ENCODE measurements at regions not wholly inside any gene's neighbourhood (a gene's known extent, or its start where the extent isn't known, plus 50 kb on each side); places are given as distances from the start of the nearest gene placed in this dataset.

DNA sequence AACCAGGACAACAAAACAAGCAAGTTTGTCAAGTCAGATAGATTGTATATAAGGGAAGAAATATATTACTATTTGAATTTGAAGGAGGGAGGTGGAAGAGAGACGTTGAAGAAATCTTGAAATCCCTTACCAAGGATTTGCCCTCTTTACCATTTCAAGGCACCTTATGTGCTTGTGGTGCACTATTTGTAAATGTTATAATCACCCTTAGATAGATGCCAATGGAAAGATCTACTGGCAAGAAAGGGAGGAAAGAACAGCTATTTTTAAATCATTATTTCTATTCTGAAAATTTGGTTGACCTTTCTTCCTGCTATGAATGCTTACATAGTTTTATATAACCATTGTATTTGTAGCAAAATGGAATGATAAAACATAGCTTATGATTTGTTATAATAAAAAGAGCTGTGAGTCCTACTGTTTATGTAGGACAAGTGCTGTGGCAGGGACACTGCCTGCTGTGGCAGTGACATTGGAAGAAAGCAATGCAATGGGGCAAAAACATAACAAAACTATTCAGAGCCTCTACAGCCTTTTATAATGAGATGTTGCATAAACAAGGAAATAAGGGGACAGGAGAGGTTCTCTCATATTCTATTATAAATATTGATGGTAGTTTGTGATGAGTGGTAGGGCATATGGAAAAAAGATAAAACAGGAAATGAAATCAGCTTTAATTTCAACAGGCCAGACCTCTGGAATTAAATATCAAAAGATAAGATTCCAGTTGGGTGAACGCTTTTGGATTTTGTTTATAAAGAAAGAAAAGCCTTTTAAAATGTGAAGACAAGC lies 1145.2 kb upstream of the GJE1 start:
- no peaks in the 10 kb centered on the region for H3K9me3 ChIP-seq (ENCODE audit: control insufficient read depth, insufficient read depth, low read length)
- DNase-seq (ENCODE audit: low read depth in 4 of 6, low spot score in 6 of 6): no peak
- no CpG with 5 or more reads among the region's 2 CpGs for WGBS (ENCODE audit: insufficient coverage)
- no peaks in the 10 kb centered on the region for H3K27me3 ChIP-seq (ENCODE audit: control insufficient read depth, insufficient read depth, low read length)
- no peaks in the 10 kb centered on the region for H3K4me1 ChIP-seq (ENCODE audit: control insufficient read depth, insufficient read depth, low read length)
- H3K4me3 ChIP-seq (ENCODE audit: low read depth, low read length): no peak overlapping the region
- no peaks in the 10 kb centered on the region for H3K36me3 ChIP-seq (ENCODE audit: control insufficient read depth, insufficient read depth, low read length)
- no peak overlapping the region for H3K27ac ChIP-seq (ENCODE audit: low read depth, low read length)

DNA sequence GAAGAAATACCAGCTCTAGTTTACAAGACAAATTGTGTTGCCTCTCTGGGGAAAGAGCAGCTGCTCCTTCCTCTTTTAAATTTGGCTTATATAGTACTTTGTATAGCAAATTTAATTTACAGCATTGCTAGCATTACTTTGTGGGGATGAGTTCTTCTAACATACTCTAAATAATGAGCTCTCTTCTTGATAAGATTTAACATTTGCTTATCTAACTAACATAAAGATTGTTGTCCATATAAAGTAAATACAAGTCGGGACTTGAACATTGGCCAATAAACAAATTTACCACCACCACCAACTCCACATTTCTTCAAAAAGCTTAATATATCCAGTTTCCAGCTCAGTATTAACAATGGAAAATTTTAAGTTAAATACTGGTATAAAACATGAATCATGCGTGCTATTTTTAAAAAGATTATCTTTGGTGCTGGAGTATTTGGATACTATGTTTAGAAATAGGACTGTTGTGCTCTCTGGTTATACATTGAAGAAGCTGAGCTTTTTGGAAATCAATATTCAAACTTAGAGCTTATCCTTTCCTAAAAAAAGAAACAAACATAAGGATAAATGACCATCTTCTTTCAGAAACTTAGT lies 1146.9 kb upstream of the GJE1 start:
- no peak for DNase-seq (ENCODE audit: low read depth in 4 of 6, low spot score in 6 of 6)
- Histone ChIP-seq H3K27ac (ENCODE audit: low read depth, low read length) (no peak overlapping the region), H3K4me1 (ENCODE audit: control insufficient read depth, insufficient read depth, low read length) (no peaks in the 10 kb centered on the region), H3K4me3 (ENCODE audit: low read depth, low read length) (no peak overlapping the region), H3K27me3 (ENCODE audit: control insufficient read depth, insufficient read depth, low read length) (no peaks in the 10 kb centered on the region), H3K9me3 (ENCODE audit: control insufficient read depth, insufficient read depth, low read length) (no peaks in the 10 kb centered on the region), H3K36me3 (ENCODE audit: control insufficient read depth, insufficient read depth, low read length) (no peaks in the 10 kb centered on the region)
- WGBS (ENCODE audit: insufficient coverage): no CpG with 5 or more reads among the region's 2 CpGs

DNA sequence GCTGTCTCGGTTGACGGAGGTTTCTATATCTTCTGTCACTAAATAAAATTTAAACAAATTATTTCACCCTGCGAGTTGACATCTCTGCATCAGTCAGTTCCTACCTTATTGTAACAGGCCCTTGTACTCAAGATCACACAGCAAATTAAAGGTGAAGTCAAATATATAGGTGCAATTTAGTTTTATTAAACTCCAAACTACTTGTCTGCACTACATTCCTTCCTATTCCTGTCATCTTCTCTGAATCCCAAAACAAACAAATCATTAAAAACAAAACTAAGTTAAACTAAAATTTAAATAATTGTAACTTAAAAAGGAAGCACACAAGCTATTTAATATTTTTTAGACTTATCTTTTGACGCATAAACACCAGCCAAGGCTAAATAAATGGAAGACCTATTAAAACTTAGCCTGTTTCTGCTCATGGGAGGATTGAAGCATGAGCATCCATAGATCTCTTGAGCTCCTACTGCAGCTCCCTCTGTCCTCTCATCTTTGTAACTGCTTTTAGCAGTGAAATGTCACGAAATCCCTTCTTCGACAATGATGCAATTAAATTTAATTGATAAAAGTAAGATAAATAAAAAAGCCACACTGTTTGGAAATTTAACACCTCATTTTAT lies 1152.3 kb upstream of the GJE1 start:
- H3K36me3 ChIP-seq (ENCODE audit: control insufficient read depth, insufficient read depth, low read length): no peaks in the 10 kb centered on the region
- no peaks in the 10 kb centered on the region for H3K4me1 ChIP-seq (ENCODE audit: control insufficient read depth, insufficient read depth, low read length)
- H3K4me3 ChIP-seq (ENCODE audit: low read depth, low read length): no peak overlapping the region
- DNase-seq (ENCODE audit: low read depth in 4 of 6, low spot score in 6 of 6): no peak
- no peaks in the 10 kb centered on the region for H3K9me3 ChIP-seq (ENCODE audit: control insufficient read depth, insufficient read depth, low read length)
- H3K27ac ChIP-seq (ENCODE audit: low read depth, low read length): no peak overlapping the region
- no peaks in the 10 kb centered on the region for H3K27me3 ChIP-seq (ENCODE audit: control insufficient read depth, insufficient read depth, low read length)
- no CpG with 5 or more reads among the region's 6 CpGs for WGBS (ENCODE audit: insufficient coverage)

DNA sequence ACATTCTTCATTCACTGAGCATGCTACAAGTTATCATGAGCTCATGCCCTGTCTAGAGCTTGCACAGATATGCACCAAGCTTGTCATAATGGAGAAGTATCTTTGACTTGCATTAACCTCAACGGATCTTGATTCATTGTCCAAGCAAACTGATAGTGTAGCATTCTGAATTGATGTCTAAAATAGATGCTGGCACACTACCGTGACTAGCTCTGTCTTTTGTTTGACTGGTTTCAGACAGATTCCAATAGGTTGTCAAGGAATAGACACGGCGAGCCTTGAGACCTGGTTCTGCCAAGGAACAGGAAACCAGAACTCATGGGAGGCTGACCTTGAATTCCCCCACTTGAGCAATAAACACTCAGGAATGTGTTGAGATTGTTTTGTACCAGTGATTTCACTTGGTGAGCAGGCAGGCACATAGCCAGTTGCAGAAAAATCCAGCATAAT lies 1153.1 kb upstream of the GJE1 start:
- DNase-seq (ENCODE audit: low read depth in 4 of 6, low spot score in 6 of 6): no peak
- H3K27ac ChIP-seq (ENCODE audit: low read depth, low read length): no peak overlapping the region
- no peak overlapping the region for H3K4me3 ChIP-seq (ENCODE audit: low read depth, low read length)
- no peaks in the 10 kb centered on the region for H3K27me3 ChIP-seq (ENCODE audit: control insufficient read depth, insufficient read depth, low read length)
- H3K9me3 ChIP-seq (ENCODE audit: control insufficient read depth, insufficient read depth, low read length): no peaks in the 10 kb centered on the region
- WGBS (ENCODE audit: insufficient coverage): 61% methylated on average over 4 of the region's 4 CpGs
- no peaks in the 10 kb centered on the region for H3K4me1 ChIP-seq (ENCODE audit: control insufficient read depth, insufficient read depth, low read length)
- H3K36me3 ChIP-seq (ENCODE audit: control insufficient read depth, insufficient read depth, low read length): no peaks in the 10 kb centered on the region

DNA sequence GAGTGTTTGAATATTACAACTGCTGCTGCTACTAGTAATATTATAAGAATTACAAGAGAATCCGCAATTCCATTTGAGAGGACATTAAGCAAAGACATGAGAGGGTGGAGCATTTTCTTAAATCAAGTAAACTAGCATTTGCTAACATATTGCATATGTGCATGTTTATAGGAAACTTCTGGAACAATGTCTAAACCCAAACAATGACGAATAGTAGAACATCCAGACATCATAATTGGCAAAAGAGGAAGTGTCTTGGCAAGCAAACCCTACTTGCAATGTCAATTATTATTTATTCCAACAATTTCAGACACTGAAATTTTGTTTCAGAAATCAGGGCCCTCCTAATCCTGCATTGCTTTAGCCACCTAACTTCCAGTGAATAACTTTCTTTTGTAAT lies 1155.3 kb upstream of the GJE1 start:
- no CpG with 5 or more reads among the region's 2 CpGs for WGBS (ENCODE audit: insufficient coverage)
- no peaks in the 10 kb centered on the region for H3K27me3 ChIP-seq (ENCODE audit: control insufficient read depth, insufficient read depth, low read length)
- no peak overlapping the region for H3K4me3 ChIP-seq (ENCODE audit: low read depth, low read length)
- no peaks in the 10 kb centered on the region for H3K4me1 ChIP-seq (ENCODE audit: control insufficient read depth, insufficient read depth, low read length)
- H3K36me3 ChIP-seq (ENCODE audit: control insufficient read depth, insufficient read depth, low read length): no peaks in the 10 kb centered on the region
- peaks cover 2% of the 10 kb centered on the region for H3K9me3 ChIP-seq (ENCODE audit: control insufficient read depth, insufficient read depth, low read length)
- no peak overlapping the region for H3K27ac ChIP-seq (ENCODE audit: low read depth, low read length)
- no peak for DNase-seq (ENCODE audit: low read depth in 4 of 6, low spot score in 6 of 6)

DNA sequence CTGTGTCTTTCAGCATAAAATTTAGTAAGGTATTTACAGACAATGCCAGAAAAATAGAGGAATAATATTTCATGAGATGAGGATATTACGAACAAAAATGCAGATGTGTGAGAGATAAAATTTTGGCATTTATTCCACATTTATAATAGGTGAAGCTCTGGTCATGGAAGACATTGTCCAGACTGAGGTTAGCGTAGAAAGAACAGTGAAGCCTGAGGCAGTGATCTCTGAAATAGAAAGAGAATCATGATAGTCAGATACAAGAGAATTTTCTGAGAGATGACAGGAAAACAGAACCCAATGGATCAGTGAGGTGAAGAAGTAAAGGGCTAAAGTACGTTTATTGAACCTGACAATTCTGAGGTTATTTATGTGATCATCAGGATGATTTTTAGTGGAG lies 1155.9 kb upstream of the GJE1 start:
- no peaks in the 10 kb centered on the region for H3K36me3 ChIP-seq (ENCODE audit: control insufficient read depth, insufficient read depth, low read length)
- H3K4me1 ChIP-seq (ENCODE audit: control insufficient read depth, insufficient read depth, low read length): no peaks in the 10 kb centered on the region
- 83% methylated on average over 2 of the region's 3 CpGs for WGBS (ENCODE audit: insufficient coverage)
- H3K27ac ChIP-seq (ENCODE audit: low read depth, low read length): no peak overlapping the region
- no peak overlapping the region for H3K4me3 ChIP-seq (ENCODE audit: low read depth, low read length)
- DNase-seq (ENCODE audit: low read depth in 4 of 6, low spot score in 6 of 6): no peak
- H3K27me3 ChIP-seq (ENCODE audit: control insufficient read depth, insufficient read depth, low read length): no peaks in the 10 kb centered on the region
- H3K9me3 ChIP-seq (ENCODE audit: control insufficient read depth, insufficient read depth, low read length): peaks cover 2% of the 10 kb centered on the region

DNA sequence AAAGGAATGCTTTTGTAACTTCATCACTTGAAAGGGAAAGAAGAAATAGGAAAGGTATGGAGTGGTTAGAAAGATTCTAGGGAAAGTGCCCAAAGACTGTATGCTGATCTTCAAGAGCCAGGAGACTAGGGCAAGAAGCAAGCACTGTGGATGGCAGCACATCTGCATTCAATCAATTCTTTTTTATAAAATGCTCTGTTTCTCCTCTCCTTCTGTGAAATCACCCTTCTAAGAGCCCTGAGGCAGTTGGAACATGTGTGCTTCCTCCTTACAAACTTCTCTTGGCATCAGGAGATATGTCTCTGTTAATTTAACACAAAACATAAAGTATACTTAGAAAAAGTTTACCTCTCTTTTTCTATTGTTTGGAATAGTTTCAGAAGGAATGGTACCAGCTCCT lies 1162.2 kb upstream of the GJE1 start:
- Histone ChIP-seq H3K27ac (ENCODE audit: low read depth, low read length) (no peak overlapping the region), H3K4me3 (ENCODE audit: low read depth, low read length) (no peak overlapping the region), H3K36me3 (ENCODE audit: control insufficient read depth, insufficient read depth, low read length) (no peaks in the 10 kb centered on the region), H3K4me1 (ENCODE audit: control insufficient read depth, insufficient read depth, low read length) (no peaks in the 10 kb centered on the region), H3K9me3 (ENCODE audit: control insufficient read depth, insufficient read depth, low read length) (peaks cover 2% of the 10 kb centered on the region), H3K27me3 (ENCODE audit: control insufficient read depth, insufficient read depth, low read length) (no peaks in the 10 kb centered on the region)
- no peak for DNase-seq (ENCODE audit: low read depth in 4 of 6, low spot score in 6 of 6)

DNA sequence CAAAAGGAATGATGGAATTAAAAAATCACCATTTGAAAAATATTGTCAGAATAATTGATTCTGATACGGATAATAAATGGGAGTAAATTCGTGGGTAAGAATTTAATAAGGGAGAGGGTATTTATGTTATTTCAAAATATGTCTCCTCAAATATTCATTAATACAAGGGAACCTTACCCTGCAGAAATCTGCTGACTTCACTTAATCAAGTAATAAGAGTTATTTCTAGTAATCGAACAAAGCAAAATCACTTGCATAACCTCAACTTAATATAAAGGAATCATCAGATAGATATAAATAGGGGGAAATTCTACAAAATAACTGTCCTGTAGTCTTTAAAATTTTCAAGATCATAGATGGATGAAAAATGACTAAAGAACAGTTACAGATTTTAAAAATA lies 1164.7 kb upstream of the GJE1 start:
- WGBS (ENCODE audit: insufficient coverage): no CpG with 5 or more reads among the region's 3 CpGs
- Histone ChIP-seq H3K36me3 (ENCODE audit: control insufficient read depth, insufficient read depth, low read length) (no peaks in the 10 kb centered on the region), H3K4me3 (ENCODE audit: low read depth, low read length) (no peak overlapping the region), H3K4me1 (ENCODE audit: control insufficient read depth, insufficient read depth, low read length) (no peaks in the 10 kb centered on the region), H3K27ac (ENCODE audit: low read depth, low read length) (no peak overlapping the region), H3K9me3 (ENCODE audit: control insufficient read depth, insufficient read depth, low read length) (peaks cover 2% of the 10 kb centered on the region), H3K27me3 (ENCODE audit: control insufficient read depth, insufficient read depth, low read length) (no peaks in the 10 kb centered on the region)
- no peak for DNase-seq (ENCODE audit: low read depth in 4 of 6, low spot score in 6 of 6)

DNA sequence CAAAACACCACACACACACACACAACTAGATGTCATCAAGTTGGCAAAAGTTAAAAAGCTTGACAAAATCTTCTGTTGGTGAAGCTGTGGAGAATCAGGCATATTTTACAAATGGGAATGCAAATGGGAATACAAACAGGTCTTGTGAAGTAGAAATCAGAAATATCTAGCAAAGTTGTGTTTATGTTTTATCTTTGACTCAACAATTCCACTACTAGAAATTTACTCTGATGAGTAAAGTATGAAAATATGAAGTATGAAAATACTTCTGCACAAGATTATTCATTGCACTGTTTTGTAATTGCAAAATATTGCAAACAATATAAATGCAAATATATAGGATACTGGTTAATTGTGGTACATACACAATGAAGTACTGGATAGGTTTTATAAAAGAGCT lies 1166.0 kb upstream of the GJE1 start:
- Histone ChIP-seq H3K27ac (ENCODE audit: low read depth, low read length) (no peak overlapping the region), H3K4me3 (ENCODE audit: low read depth, low read length) (no peak overlapping the region), H3K27me3 (ENCODE audit: control insufficient read depth, insufficient read depth, low read length) (no peaks in the 10 kb centered on the region), H3K36me3 (ENCODE audit: control insufficient read depth, insufficient read depth, low read length) (no peaks in the 10 kb centered on the region), H3K4me1 (ENCODE audit: control insufficient read depth, insufficient read depth, low read length) (no peaks in the 10 kb centered on the region), H3K9me3 (ENCODE audit: control insufficient read depth, insufficient read depth, low read length) (no peaks in the 10 kb centered on the region)
- DNase-seq (ENCODE audit: low read depth in 4 of 6, low spot score in 6 of 6): no peak

DNA sequence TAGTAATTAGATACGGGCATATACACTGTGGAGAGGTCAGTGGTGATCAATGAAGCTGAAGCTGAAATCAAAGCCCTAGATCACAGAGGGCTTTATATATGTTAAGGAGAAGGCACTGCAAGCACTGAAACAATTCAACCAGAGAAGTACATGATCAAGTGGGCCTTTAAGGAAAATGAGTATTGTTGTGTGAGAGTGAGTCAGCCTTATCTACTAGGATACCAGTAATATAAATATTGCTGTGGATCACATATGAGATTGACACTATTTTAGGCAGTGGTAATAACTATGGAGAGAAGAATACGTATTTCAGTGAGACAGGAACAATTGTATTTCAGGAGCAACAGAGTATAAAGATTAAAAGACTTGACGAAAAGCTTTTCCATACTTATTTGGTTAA lies 1172.2 kb upstream of the GJE1 start:
- no peaks in the 10 kb centered on the region for H3K9me3 ChIP-seq (ENCODE audit: control insufficient read depth, insufficient read depth, low read length)
- H3K27ac ChIP-seq (ENCODE audit: low read depth, low read length): no peak overlapping the region
- no peaks in the 10 kb centered on the region for H3K4me1 ChIP-seq (ENCODE audit: control insufficient read depth, insufficient read depth, low read length)
- WGBS (ENCODE audit: insufficient coverage): 70% methylated on average over 1 of the region's 3 CpGs
- no peaks in the 10 kb centered on the region for H3K36me3 ChIP-seq (ENCODE audit: control insufficient read depth, insufficient read depth, low read length)
- H3K4me3 ChIP-seq (ENCODE audit: low read depth, low read length): no peak overlapping the region
- H3K27me3 ChIP-seq (ENCODE audit: control insufficient read depth, insufficient read depth, low read length): no peaks in the 10 kb centered on the region
- no peak for DNase-seq (ENCODE audit: low read depth in 4 of 6, low spot score in 6 of 6)
